ENCODE measurements at regions not wholly inside any gene's neighbourhood (a gene's known extent, or its start where the extent isn't known, plus 50 kb on each side); places are given as distances from the start of the nearest gene placed in this dataset.

DNA sequence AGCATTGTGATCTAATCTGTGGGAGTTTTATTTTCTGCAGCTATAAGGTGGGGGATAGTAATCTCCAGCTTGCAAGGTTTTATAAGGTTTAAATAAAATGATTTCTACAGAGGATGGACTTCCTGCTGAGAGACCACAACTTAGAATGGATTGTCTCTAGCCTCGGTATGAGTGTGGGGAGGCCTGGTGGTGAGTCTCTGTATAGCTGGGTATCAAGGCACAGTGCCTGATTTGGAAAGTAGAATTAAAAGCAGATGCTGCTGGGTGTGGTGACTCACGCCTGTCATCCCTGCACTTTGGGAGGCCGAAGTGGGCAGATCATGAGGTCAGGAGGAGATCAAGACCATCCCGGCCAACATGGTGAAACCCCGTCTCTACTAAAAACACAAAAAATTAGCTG, 162.0 kb upstream of the GATB start:
- Histone ChIP-seq H3K9me3 (ENCODE audit: control extremely low read depth in 1 of 3, control insufficient read depth in 2 of 3, insufficient read depth in 1 of 3, low read length in 2 of 3) (no peaks in the 10 kb centered on the region), H3K27ac (ENCODE audit: low read length in 2 of 2) (no peak overlapping the region), H4K20me1 (ENCODE audit: control insufficient read depth, insufficient read depth, low read length, poor library complexity, severe bottlenecking) (no peaks in the 10 kb centered on the region), H3K4me3 (ENCODE audit: control extremely low read depth in 1 of 5, extremely low read depth in 1 of 5, insufficient read depth in 1 of 5, low read depth in 2 of 5, low read length in 4 of 5) (no peak overlapping the region), H3K36me3 (replicated peaks in 1 of 2; ENCODE audit: control extremely low read depth in 1 of 2, control insufficient read depth in 1 of 2, extremely low read depth in 1 of 2, insufficient read depth in 2 of 2, low read length in 1 of 2) (no peaks in the 10 kb centered on the region), H3K9ac (ENCODE audit: low read length) (no peak overlapping the region), H2AFZ (ENCODE audit: insufficient read depth, low read depth, low read length, poor library complexity, severe bottlenecking) (no peak overlapping the region), H3K79me2 (ENCODE audit: control insufficient read depth, insufficient read depth, low read length) (no peaks in the 10 kb centered on the region), H3K27me3 (replicated peaks in 1 of 4; ENCODE audit: control extremely low read depth in 1 of 4, control insufficient read depth in 3 of 4, insufficient read depth in 4 of 4, low read length in 3 of 4) (no peaks in the 10 kb centered on the region), H3K4me2 (replicated peaks; ENCODE audit: low read depth, low read length, poor library complexity, severe bottlenecking) (no peak overlapping the region), H3K4me1 (ENCODE audit: control insufficient read depth in 2 of 2, insufficient read depth in 2 of 2, low read length in 2 of 2) (no peaks in the 10 kb centered on the region)
- Mint-ChIP-seq H3K4me3 (no peak overlapping the region), H3K27me3 (peaks cover 9% of the 10 kb centered on the region), H3K4me1 (no peaks in the 10 kb centered on the region), H3K9me3 (ENCODE audit: insufficient read depth) (no peaks in the 10 kb centered on the region), H3K27ac (no peak overlapping the region)
- intact Hi-C loops (cut with micrococcal nuclease) = no loop called here
- no peak for TF ChIP-seq EZH2 (IDR thresholded peaks at IDR 0.05; ENCODE audit: borderline replicate concordance, insufficient read depth, low read depth, low read length, poor library complexity, severe bottlenecking)
- no peak for TF ChIP-seq CTCF (IDR thresholded peaks at IDR 0.05)
- ChIA-PET POLR2A (no interaction called here), CTCF (no interaction called here)
- ATAC-seq (ENCODE audit: low read depth) (no peak), DNase-seq (no peak)
- WGBS (ENCODE audit: insufficient coverage) = 63% methylated on average over 2 of the region's 5 CpGs

DNA sequence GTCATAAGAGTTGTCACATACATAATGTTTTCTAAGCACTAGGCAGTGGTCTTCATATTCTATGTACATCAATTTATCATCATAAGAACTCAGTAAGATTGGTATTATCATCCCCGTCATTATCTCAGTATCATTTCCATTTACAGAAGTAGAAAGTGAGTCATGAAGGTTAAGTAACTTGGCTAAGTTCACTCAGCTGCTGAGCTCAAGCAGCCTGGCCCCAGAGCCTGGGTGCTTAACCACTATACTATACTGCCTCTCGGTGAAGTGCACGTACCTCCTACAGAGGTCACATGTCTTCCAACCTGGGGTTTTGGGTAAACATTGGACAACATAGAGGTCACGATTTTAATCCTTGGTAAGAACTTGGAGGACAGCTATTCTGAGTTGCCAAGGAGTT, 161.5 kb upstream of the GATB start:
- intact Hi-C loops (cut with micrococcal nuclease) = no loop called here
- no peaks in the 10 kb centered on the region for H3K9me3 Mint-ChIP-seq (ENCODE audit: insufficient read depth)
- H3K27me3 ChIP-seq (replicated peaks in 1 of 4; ENCODE audit: control extremely low read depth in 1 of 4, control insufficient read depth in 3 of 4, insufficient read depth in 4 of 4, low read length in 3 of 4) = no peaks in the 10 kb centered on the region
- no peaks in the 10 kb centered on the region for H4K20me1 ChIP-seq (ENCODE audit: control insufficient read depth, insufficient read depth, low read length, poor library complexity, severe bottlenecking)
- no peak overlapping the region for H3K4me3 ChIP-seq (ENCODE audit: control extremely low read depth in 1 of 5, extremely low read depth in 1 of 5, insufficient read depth in 1 of 5, low read depth in 2 of 5, low read length in 4 of 5)
- WGBS (ENCODE audit: insufficient coverage) = 92% methylated on average over 3 of the region's 4 CpGs
- H3K9ac ChIP-seq (ENCODE audit: low read length) = no peak overlapping the region
- no peak overlapping the region for H3K27ac Mint-ChIP-seq
- ATAC-seq (ENCODE audit: low read depth) (no peak), DNase-seq (no peak)
- H3K27ac ChIP-seq (ENCODE audit: low read length in 2 of 2) = no peak overlapping the region
- TF ChIP-seq EZH2 (IDR thresholded peaks at IDR 0.05; ENCODE audit: borderline replicate concordance, insufficient read depth, low read depth, low read length, poor library complexity, severe bottlenecking) = no peak
- TF ChIP-seq CTCF (IDR thresholded peaks at IDR 0.05) = no peak
- no peaks in the 10 kb centered on the region for H3K79me2 ChIP-seq (ENCODE audit: control insufficient read depth, insufficient read depth, low read length)
- no peak overlapping the region for H2AFZ ChIP-seq (ENCODE audit: insufficient read depth, low read depth, low read length, poor library complexity, severe bottlenecking)
- H3K27me3 Mint-ChIP-seq = peaks cover 9% of the 10 kb centered on the region
- CTCF ChIA-PET = no interaction called here
- no peaks in the 10 kb centered on the region for H3K9me3 ChIP-seq (ENCODE audit: control extremely low read depth in 1 of 3, control insufficient read depth in 2 of 3, insufficient read depth in 1 of 3, low read length in 2 of 3)
- no peaks in the 10 kb centered on the region for H3K4me1 ChIP-seq (ENCODE audit: control insufficient read depth in 2 of 2, insufficient read depth in 2 of 2, low read length in 2 of 2)
- H3K4me3 Mint-ChIP-seq = no peak overlapping the region
- H3K4me1 Mint-ChIP-seq = no peaks in the 10 kb centered on the region
- POLR2A ChIA-PET = no interaction called here
- H3K4me2 ChIP-seq (replicated peaks; ENCODE audit: low read depth, low read length, poor library complexity, severe bottlenecking) = no peak overlapping the region
- H3K36me3 ChIP-seq (replicated peaks in 1 of 2; ENCODE audit: control extremely low read depth in 1 of 2, control insufficient read depth in 1 of 2, extremely low read depth in 1 of 2, insufficient read depth in 2 of 2, low read length in 1 of 2) = no peaks in the 10 kb centered on the region

All from B cell (primary cell).